Esophagus squamous epithelium (tissue), 4 donors: ENCODE measurements at regions not wholly inside any gene's neighbourhood (a gene's known extent, or its start where the extent isn't known, plus 50 kb on each side); places are given as distances from the start of the nearest gene placed in this dataset.

ENCODE experiments used
- POLR2A ChIP-seq, 4 donors: fragments of 450-650 bp; IDR thresholded peaks; one replicate each; pipeline ENCODE4 v1.6.1; 2017; ENCODE audit warnings: antibody characterized with exemption in 4 of 4, mild to moderate bottlenecking in 4 of 4, moderate library complexity in 3 of 4
- TF ChIP-seq, protein P1 (sequence below), 6 experiments: fragments of 450-650 bp in 4 of 6; fragments of 200-600 bp in 2 of 6; sonication (generic) in 2 of 6; IDR thresholded peaks; one replicate each; pipeline ENCODE4 v1.5.1; 2016 to 2019; ENCODE audit warnings: antibody characterized with exemption in 6 of 6, mild to moderate bottlenecking in 4 of 6, moderate library complexity in 4 of 6

- TF ChIP-seq, protein P1, sequence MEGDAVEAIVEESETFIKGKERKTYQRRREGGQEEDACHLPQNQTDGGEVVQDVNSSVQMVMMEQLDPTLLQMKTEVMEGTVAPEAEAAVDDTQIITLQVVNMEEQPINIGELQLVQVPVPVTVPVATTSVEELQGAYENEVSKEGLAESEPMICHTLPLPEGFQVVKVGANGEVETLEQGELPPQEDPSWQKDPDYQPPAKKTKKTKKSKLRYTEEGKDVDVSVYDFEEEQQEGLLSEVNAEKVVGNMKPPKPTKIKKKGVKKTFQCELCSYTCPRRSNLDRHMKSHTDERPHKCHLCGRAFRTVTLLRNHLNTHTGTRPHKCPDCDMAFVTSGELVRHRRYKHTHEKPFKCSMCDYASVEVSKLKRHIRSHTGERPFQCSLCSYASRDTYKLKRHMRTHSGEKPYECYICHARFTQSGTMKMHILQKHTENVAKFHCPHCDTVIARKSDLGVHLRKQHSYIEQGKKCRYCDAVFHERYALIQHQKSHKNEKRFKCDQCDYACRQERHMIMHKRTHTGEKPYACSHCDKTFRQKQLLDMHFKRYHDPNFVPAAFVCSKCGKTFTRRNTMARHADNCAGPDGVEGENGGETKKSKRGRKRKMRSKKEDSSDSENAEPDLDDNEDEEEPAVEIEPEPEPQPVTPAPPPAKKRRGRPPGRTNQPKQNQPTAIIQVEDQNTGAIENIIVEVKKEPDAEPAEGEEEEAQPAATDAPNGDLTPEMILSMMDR (IDR thresholded peaks at IDR 0.05), result no peak
- TF ChIP-seq POLR2A (IDR thresholded peaks at IDR 0.05), result no peak
These were observed 58.1 kb upstream of the LCTL start for GRCh38 chr15:66623801-66624453.
